Trophoblast cell (in vitro differentiated cells and primary cell): ENCODE measurements at regions not wholly inside any gene's neighbourhood (a gene's known extent, or its start where the extent isn't known, plus 50 kb on each side); places are given as distances from the start of the nearest gene placed in this dataset.

Experiments
- DNase-seq, 2 donors: peaks; one replicate each; pipeline ENCODE4 v3.0.0-alpha.2; 2016
- H2AFZ ChIP-seq: 2 replicates; pipeline ENCODE4 v1.6.1; 2013; ENCODE audit warnings: low read length, moderate library complexity, mild to moderate bottlenecking; ENCODE audit not compliant: insufficient read depth, poor library complexity
- H2AK5ac ChIP-seq: 2 replicates; pipeline ENCODE4 v1.6.1; 2013; ENCODE audit warnings: mild to moderate bottlenecking, low read length
- H2BK120ac ChIP-seq: 2 replicates; pipeline ENCODE4 v1.6.1; 2013; ENCODE audit warnings: low read length, mild to moderate bottlenecking, moderate library complexity; ENCODE audit not compliant: insufficient read depth, poor library complexity
- H2BK12ac ChIP-seq: 2 replicates; pipeline ENCODE4 v1.6.1; 2013; ENCODE audit warnings: mild to moderate bottlenecking, low read length, moderate library complexity
- H2BK5ac ChIP-seq: 2 replicates; pipeline ENCODE4 v1.6.1; 2013; ENCODE audit warnings: low read length, low read depth, moderate library complexity, mild to moderate bottlenecking; ENCODE audit not compliant: poor library complexity
- H3K14ac ChIP-seq: 2 replicates; pipeline ENCODE4 v1.6.1; 2013; ENCODE audit warnings: mild to moderate bottlenecking, low read length
- H3K18ac ChIP-seq: 2 replicates; pipeline ENCODE4 v1.6.1; 2013; ENCODE audit warnings: mild to moderate bottlenecking, low read length
- H3K23ac ChIP-seq: 2 replicates; pipeline ENCODE4 v1.6.1; 2013; ENCODE audit warnings: low read length
- H3K27ac ChIP-seq: 2 replicates; pipeline ENCODE4 v1.5.1; 2013; ENCODE audit warnings: low read depth, mild to moderate bottlenecking, inconsistent platforms, low read length, moderate library complexity
- H3K27me3 ChIP-seq: 2 replicates; pipeline ENCODE4 v1.6.1; 2013; ENCODE audit warnings: inconsistent platforms, mild to moderate bottlenecking, low read length, moderate library complexity; ENCODE audit not compliant: insufficient read depth
- H3K36me3 ChIP-seq, 2 experiments: 1 replicate in 1 of 2; 2 replicates in 1 of 2; pipeline ENCODE4 v1.6.1; 2013; ENCODE audit warnings: low read length in 2 of 2, mild to moderate bottlenecking in 2 of 2, moderate library complexity in 1 of 2; ENCODE audit not compliant: insufficient read depth in 2 of 2, control insufficient read depth in 1 of 2
- H3K4ac ChIP-seq: 2 replicates; pipeline ENCODE4 v1.6.1; 2013; ENCODE audit warnings: low read depth, mild to moderate bottlenecking, low read length, moderate library complexity
- H3K4me1 ChIP-seq, 2 experiments: 1 replicate in 1 of 2; 2 replicates in 1 of 2; pipeline ENCODE4 v1.6.1; 2013; ENCODE audit warnings: low read length in 2 of 2, mild to moderate bottlenecking in 2 of 2, moderate library complexity in 1 of 2; ENCODE audit not compliant: insufficient read depth in 2 of 2, control insufficient read depth in 1 of 2
- H3K4me2 ChIP-seq: 2 replicates; pipeline ENCODE4 v1.6.1; 2013; ENCODE audit warnings: inconsistent platforms, mild to moderate bottlenecking, low read length, moderate library complexity
- H3K4me3 ChIP-seq: 2 replicates; pipeline ENCODE4 v1.5.1; 2013; ENCODE audit warnings: mild to moderate bottlenecking, low read depth, low read length, inconsistent platforms
- H3K79me1 ChIP-seq: one replicate; pipeline ENCODE4 v1.6.1; 2013; ENCODE audit warnings: low read length
- H3K79me2 ChIP-seq: 2 replicates; pipeline ENCODE4 v1.6.1; 2013; ENCODE audit warnings: low read length, mild to moderate bottlenecking; ENCODE audit not compliant: control insufficient read depth, insufficient read depth, poor library complexity
- H3K9ac ChIP-seq: 2 replicates; pipeline ENCODE4 v1.6.1; 2013; ENCODE audit warnings: mild to moderate bottlenecking, low read length
- H3K9me3 ChIP-seq: 2 replicates; pipeline ENCODE4 v1.6.1; 2013; ENCODE audit warnings: low read depth, mild to moderate bottlenecking, control low read depth, inconsistent platforms, low read length; ENCODE audit not compliant: insufficient read depth
- H4K12ac ChIP-seq: 2 replicates; pipeline ENCODE4 v1.6.1; 2013; ENCODE audit warnings: low read depth, mild to moderate bottlenecking, low read length, moderate library complexity
- H4K8ac ChIP-seq: 2 replicates; pipeline ENCODE4 v1.6.1; 2013; ENCODE audit warnings: low read depth, mild to moderate bottlenecking, low read length, moderate library complexity
- H4K91ac ChIP-seq: one replicate; pipeline ENCODE4 v1.6.1; 2013; ENCODE audit warnings: low read depth, mild to moderate bottlenecking, low read length, moderate library complexity
- WGBS: extraction: QIAGEN DNeasy Blood & Tissue Kit; methylation state at CpG from one replicate; pipeline ENCODE4 v1.1.7; 2013; ENCODE audit warnings: missing lambda C conversion rate; ENCODE audit not compliant: insufficient read length, insufficient coverage; ENCODE audit errors: extremely low coverage; 5-methylcytosine and 5-hydroxymethylcytosine counted together

- Histone ChIP-seq H3K9ac (no peak overlapping the region), H3K18ac (no peak overlapping the region), H3K9me3 (no peaks in the 10 kb centered on the region), H3K27ac (no peak overlapping the region), H3K79me1 (no peaks in the 10 kb centered on the region), H2BK12ac (no peak overlapping the region), H2BK5ac (no peak overlapping the region), H3K4me2 (no peak overlapping the region), H3K4ac (no peak overlapping the region), H3K79me2 (no peaks in the 10 kb centered on the region), H3K4me1 (peaks cover 3 to 4% of the 10 kb centered on the region in 2 experiments), H2AK5ac (no peak overlapping the region), H3K14ac (no peak overlapping the region), H3K36me3 (no peaks in the 10 kb centered on the region), H2BK120ac (no peak overlapping the region), H3K27me3 (no peaks in the 10 kb centered on the region), H3K4me3 (no peak overlapping the region), H4K91ac (no peak overlapping the region), H2AFZ (no peak overlapping the region), H4K12ac (no peak overlapping the region), H4K8ac (no peak overlapping the region), H3K23ac (no peak overlapping the region)
- DNase-seq: no peak
- WGBS: no CpG with 5 or more reads among the region's 5 CpGs
These were observed 1164.7 kb upstream of the AUTS2 start for GRCh38 chr7:68433462-68434070.

GRCh38 chr7:68434857-68435256 is 1163.4 kb upstream of the AUTS2 start:
- no peak overlapping the region for H3K23ac ChIP-seq
- H3K27me3 ChIP-seq: no peaks in the 10 kb centered on the region
- no peak overlapping the region for H2BK120ac ChIP-seq
- peaks cover 3 to 4% of the 10 kb centered on the region in 2 experiments for H3K4me1 ChIP-seq
- no peak overlapping the region for H2AK5ac ChIP-seq
- H3K18ac ChIP-seq: no peak overlapping the region
- no peaks in the 10 kb centered on the region for H3K9me3 ChIP-seq
- no peak overlapping the region for H4K8ac ChIP-seq
- no peak overlapping the region for H3K9ac ChIP-seq
- H3K4me3 ChIP-seq: peak overlapping the region; percentile 16
- no peak overlapping the region for H4K91ac ChIP-seq
- H3K14ac ChIP-seq: no peak overlapping the region
- H2AFZ ChIP-seq: no peak overlapping the region
- no peaks in the 10 kb centered on the region for H3K79me1 ChIP-seq
- H3K4ac ChIP-seq: no peak overlapping the region
- H4K12ac ChIP-seq: no peak overlapping the region
- H2BK5ac ChIP-seq: no peak overlapping the region
- no peaks in the 10 kb centered on the region for H3K36me3 ChIP-seq
- H2BK12ac ChIP-seq: no peak overlapping the region
- H3K27ac ChIP-seq: no peak overlapping the region
- H3K79me2 ChIP-seq: no peaks in the 10 kb centered on the region
- WGBS: no CpG with 5 or more reads among the region's 13 CpGs
- DNase-seq: no peak
- H3K4me2 ChIP-seq: no peak overlapping the region

- no peaks in the 10 kb centered on the region for H3K27me3 ChIP-seq
- H4K12ac ChIP-seq: no peak overlapping the region
- H3K9me3 ChIP-seq: no peaks in the 10 kb centered on the region
- no peak overlapping the region for H3K23ac ChIP-seq
- H2BK120ac ChIP-seq: no peak overlapping the region
- no peak overlapping the region for H3K14ac ChIP-seq
- no peak overlapping the region for H3K9ac ChIP-seq
- H2BK5ac ChIP-seq: no peak overlapping the region
- no peak for DNase-seq
- H3K79me1 ChIP-seq: no peaks in the 10 kb centered on the region
- peaks cover 3 to 4% of the 10 kb centered on the region in 2 experiments for H3K4me1 ChIP-seq
- no peak overlapping the region for H3K27ac ChIP-seq
- no peak overlapping the region for H3K4me2 ChIP-seq
- H2AFZ ChIP-seq: no peak overlapping the region
- no peak overlapping the region for H4K8ac ChIP-seq
- no peak overlapping the region for H3K4ac ChIP-seq
- H3K79me2 ChIP-seq: no peaks in the 10 kb centered on the region
- no peak overlapping the region for H3K18ac ChIP-seq
- no peak overlapping the region for H2AK5ac ChIP-seq
- H3K36me3 ChIP-seq: no peaks in the 10 kb centered on the region
- no peak overlapping the region for H2BK12ac ChIP-seq
- WGBS: no CpG with 5 or more reads among the region's 2 CpGs
- H4K91ac ChIP-seq: no peak overlapping the region
- H3K4me3 ChIP-seq: no peak overlapping the region
These were observed 1160.3 kb upstream of the AUTS2 start for GRCh38 chr7:68438016-68438415.

GRCh38 chr7:68438811-68439210 is 1159.5 kb upstream of the AUTS2 start:
- no peak for DNase-seq
- H3K9ac ChIP-seq: no peak overlapping the region
- H3K4me2 ChIP-seq: no peak overlapping the region
- H4K8ac ChIP-seq: no peak overlapping the region
- H3K14ac ChIP-seq: no peak overlapping the region
- H3K36me3 ChIP-seq: no peaks in the 10 kb centered on the region
- no peaks in the 10 kb centered on the region for H3K9me3 ChIP-seq
- H3K79me2 ChIP-seq: no peaks in the 10 kb centered on the region
- peaks cover 3 to 4% of the 10 kb centered on the region in 2 experiments for H3K4me1 ChIP-seq
- no peak overlapping the region for H3K18ac ChIP-seq
- H4K91ac ChIP-seq: no peak overlapping the region
- H2BK5ac ChIP-seq: no peak overlapping the region
- no peaks in the 10 kb centered on the region for H3K27me3 ChIP-seq
- no peak overlapping the region for H3K27ac ChIP-seq
- H3K4ac ChIP-seq: no peak overlapping the region
- H3K23ac ChIP-seq: no peak overlapping the region
- H2AK5ac ChIP-seq: no peak overlapping the region
- no peaks in the 10 kb centered on the region for H3K79me1 ChIP-seq
- no peak overlapping the region for H4K12ac ChIP-seq
- H3K4me3 ChIP-seq: no peak overlapping the region
- no peak overlapping the region for H2BK120ac ChIP-seq
- no peak overlapping the region for H2BK12ac ChIP-seq
- no peak overlapping the region for H2AFZ ChIP-seq
